Sigmoid colon (tissue), 4 donors: ENCODE measurements at regions not wholly inside any gene's neighbourhood (a gene's known extent, or its start where the extent isn't known, plus 50 kb on each side); places are given as distances from the start of the nearest gene placed in this dataset.

ENCODE experiments used
- CTCF ChIP-seq, 4 experiments: fragments of 450-650 bp in 3 of 4; fragments of 200-600 bp in 1 of 4; IDR thresholded peaks; one replicate each; pipeline ENCODE4 v1.5.1; 2016 to 2019; ENCODE audit warnings: antibody characterized with exemption in 4 of 4, mild to moderate bottlenecking in 3 of 4, moderate library complexity in 2 of 4
- EP300 ChIP-seq, 4 donors: sonication (generic); formaldehyde crosslinking; IDR thresholded peaks; one replicate each; pipeline ENCODE4 v1.6.1; 2017; ENCODE audit warnings: antibody characterized with exemption in 4 of 4
- POLR2A ChIP-seq, 2 donors: fragments of 450-650 bp; IDR thresholded peaks; one replicate each; pipeline ENCODE4 v1.6.1; 2016; ENCODE audit warnings: antibody characterized with exemption in 2 of 2, mild to moderate bottlenecking in 2 of 2, moderate library complexity in 2 of 2
- POLR2AphosphoS5 ChIP-seq, 4 donors: sonication (generic); formaldehyde crosslinking; IDR thresholded peaks; one replicate each; pipeline ENCODE4 v1.6.1; 2017; ENCODE audit warnings: antibody characterized with exemption in 4 of 4

GRCh38 chr3:80368616-80369015 is 600.8 kb upstream of the ROBO1 start:
- TF ChIP-seq POLR2AphosphoS5 (IDR thresholded peaks at IDR 0.05) (no peak), CTCF (IDR thresholded peaks at IDR 0.05) (no peak), POLR2A (IDR thresholded peaks at IDR 0.05) (no peak), EP300 (IDR thresholded peaks at IDR 0.05) (no peak)
